Right renal pelvis (tissue), 4 donors: ENCODE measurements at regions not wholly inside any gene's neighbourhood (a gene's known extent, or its start where the extent isn't known, plus 50 kb on each side); places are given as distances from the start of the nearest gene placed in this dataset.

Experiments
- DNase-seq, 4 donors: peaks; one replicate each; pipeline ENCODE4 v3.0.0-alpha.2; 2013; ENCODE audit warnings: low read depth in 4 of 4, low spot score in 3 of 4, missing footprints in 1 of 4

- DNase-seq = no peak
Observed at GRCh38 chr12:98045395-98045794, 470.0 kb upstream of the TMPO start.

- DNase-seq = no peak
Observed at GRCh38 chr12:98048326-98048725, 467.1 kb upstream of the TMPO start.

GRCh38 chr12:98053202-98053601, 462.2 kb upstream of the TMPO start:
- peak in 1 of 4 donors; percentile 10 for DNase-seq

GRCh38 chr12:98057701-98058100, 457.7 kb upstream of the TMPO start:
- no peak for DNase-seq

- no peak for DNase-seq
Observed at GRCh38 chr12:98058213-98058612, 457.2 kb upstream of the TMPO start.

GRCh38 chr12:98058838-98059237, 456.6 kb upstream of the TMPO start:
- DNase-seq = no peak

- no peak for DNase-seq
Observed at GRCh38 chr12:98059659-98060343, 455.6 kb upstream of the TMPO start.

GRCh38 chr12:98060411-98060810, 455.0 kb upstream of the TMPO start:
- no peak for DNase-seq

GRCh38 chr12:98062464-98063245, 452.7 kb upstream of the TMPO start:
- no peak for DNase-seq

- DNase-seq = no peak
Observed at GRCh38 chr12:98064501-98064900, 450.9 kb upstream of the TMPO start.

GRCh38 chr12:98067795-98068194, 447.6 kb upstream of the TMPO start:
- no peak for DNase-seq

GRCh38 chr12:98073610-98074009, 441.8 kb upstream of the TMPO start:
- no peak for DNase-seq

- DNase-seq = no peak
Observed at GRCh38 chr12:98074286-98074685, 441.1 kb upstream of the TMPO start.

- DNase-seq = no peak
Observed at GRCh38 chr12:98084391-98084790, 431.0 kb upstream of the TMPO start.

GRCh38 chr12:98085046-98085755, 430.2 kb upstream of the TMPO start:
- DNase-seq = peak in 1 of 4 donors; percentile 22

- no peak for DNase-seq
Observed at GRCh38 chr12:98090731-98091130, 424.7 kb upstream of the TMPO start.

- DNase-seq = no peak
Observed at GRCh38 chr12:98096436-98096835, 419.0 kb upstream of the TMPO start.

- no peak for DNase-seq
Observed at GRCh38 chr12:98106031-98106683, 409.2 kb upstream of the TMPO start.

GRCh38 chr12:98109266-98109665, 406.1 kb upstream of the TMPO start:
- no peak for DNase-seq

GRCh38 chr12:98110536-98110935, 404.9 kb upstream of the TMPO start:
- no peak for DNase-seq

- no peak for DNase-seq
Observed at GRCh38 chr12:98113548-98113947, 401.8 kb upstream of the TMPO start.
